DOHH2 (cell line): ENCODE measurements at regions not wholly inside any gene's neighbourhood (a gene's known extent, or its start where the extent isn't known, plus 50 kb on each side); places are given as distances from the start of the nearest gene placed in this dataset.

ENCODE experiments used
- H3F3A ChIP-seq: fragments of 200-600 bp; sonication (generic), shearing (Covaris generic); 2 replicates; pipeline ENCODE4 v1.6.0; 2016; ENCODE audit warnings: antibody characterized with exemption, mild to moderate bottlenecking; ENCODE audit not compliant: control insufficient read depth, insufficient read depth
- H3K27ac ChIP-seq: fragments of 200-600 bp; sonication (generic); 2 replicates; pipeline ENCODE4 v1.5.1; 2014; ENCODE audit warnings: low read depth, mild to moderate bottlenecking, low read length, moderate library complexity
- H3K27me3 ChIP-seq: fragments of 200-600 bp; sonication (generic); 2 replicates; pipeline ENCODE4 v1.6.1; 2014; ENCODE audit warnings: mild to moderate bottlenecking, low read length, mixed read lengths; ENCODE audit not compliant: control insufficient read depth
- H3K36me3 ChIP-seq: fragments of 200-600 bp; sonication (generic); 2 replicates; pipeline ENCODE4 v1.6.1; 2014; ENCODE audit warnings: mild to moderate bottlenecking, low read length, moderate library complexity, mixed read lengths; ENCODE audit not compliant: control insufficient read depth
- H3K4me1 ChIP-seq: fragments of 200-600 bp; sonication (generic); 2 replicates; pipeline ENCODE4 v1.6.1; 2014; ENCODE audit warnings: mild to moderate bottlenecking, low read length, mixed read lengths; ENCODE audit not compliant: control insufficient read depth
- H3K4me2 ChIP-seq: fragments of 200-600 bp; sonication (generic); 2 replicates; pipeline ENCODE4 v1.6.0; 2014; ENCODE audit warnings: mild to moderate bottlenecking, low read length, moderate library complexity
- H3K4me3 ChIP-seq: fragments of 200-600 bp; sonication (generic); 2 replicates; pipeline ENCODE4 v1.5.1; 2014; ENCODE audit warnings: mild to moderate bottlenecking, low read length, mixed read lengths
- H3K79me2 ChIP-seq: fragments of 200-600 bp; sonication (generic); 2 replicates; pipeline ENCODE4 v1.6.1; 2014; ENCODE audit warnings: mild to moderate bottlenecking, low read length, mixed read lengths; ENCODE audit not compliant: control insufficient read depth
- H3K9me2 ChIP-seq: fragments of 200-600 bp; sonication (generic); replicated peaks from 2 replicates; pipeline ENCODE4 v1.6.1; 2014; ENCODE audit warnings: mild to moderate bottlenecking, low read length, mixed read lengths; ENCODE audit not compliant: control insufficient read depth
- H3K9me3 ChIP-seq: fragments of 200-600 bp; sonication (generic); 2 replicates; pipeline ENCODE4 v1.6.1; 2014; ENCODE audit warnings: antibody characterized with exemption, low read length, mixed read lengths; ENCODE audit not compliant: control insufficient read depth, insufficient read depth
- H4K20me1 ChIP-seq: fragments of 200-600 bp; sonication (generic); 2 replicates; pipeline ENCODE4 v1.6.0; 2014; ENCODE audit warnings: low read depth, mild to moderate bottlenecking, antibody characterized with exemption, low read length, moderate library complexity; ENCODE audit not compliant: control insufficient read depth, insufficient read depth
- EZH2phosphoT487 ChIP-seq: fragments of 200-600 bp; sonication (generic); IDR thresholded peaks from 2 replicates; pipeline ENCODE4 v1.6.1; 2017; ENCODE audit warnings: borderline replicate concordance, mild to moderate bottlenecking, antibody characterized with exemption, low read length, moderate library complexity, mixed read lengths
- TF ChIP-seq, protein P1 (sequence below): fragments of 200-600 bp; sonication (generic); IDR thresholded peaks from one replicate; pipeline ENCODE4 v1.5.1; 2014; ENCODE audit warnings: antibody characterized with exemption, mild to moderate bottlenecking, low read depth, low read length; ENCODE audit not compliant: poor library complexity, severe bottlenecking

DNA sequence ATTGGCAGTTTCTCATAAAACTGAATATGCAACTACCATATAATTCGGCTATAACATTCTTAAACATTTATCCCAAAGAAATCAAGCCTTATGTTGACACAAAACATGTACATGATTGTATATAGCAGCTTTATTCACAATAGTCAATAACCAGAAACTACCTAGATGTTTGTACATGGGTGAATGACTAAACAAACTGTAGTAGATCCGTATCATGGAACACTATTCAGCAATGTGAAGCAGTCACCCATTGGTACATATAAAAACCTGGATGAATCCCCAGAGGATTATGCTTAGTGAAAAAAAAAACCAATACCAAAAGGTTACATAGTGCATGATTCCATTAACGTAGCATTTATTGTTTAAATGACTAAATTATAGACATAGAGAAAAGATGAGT, 471.7 kb upstream of the KLHL1 start:
- TF ChIP-seq EZH2phosphoT487, result no peak
- TF ChIP-seq, protein P1, sequence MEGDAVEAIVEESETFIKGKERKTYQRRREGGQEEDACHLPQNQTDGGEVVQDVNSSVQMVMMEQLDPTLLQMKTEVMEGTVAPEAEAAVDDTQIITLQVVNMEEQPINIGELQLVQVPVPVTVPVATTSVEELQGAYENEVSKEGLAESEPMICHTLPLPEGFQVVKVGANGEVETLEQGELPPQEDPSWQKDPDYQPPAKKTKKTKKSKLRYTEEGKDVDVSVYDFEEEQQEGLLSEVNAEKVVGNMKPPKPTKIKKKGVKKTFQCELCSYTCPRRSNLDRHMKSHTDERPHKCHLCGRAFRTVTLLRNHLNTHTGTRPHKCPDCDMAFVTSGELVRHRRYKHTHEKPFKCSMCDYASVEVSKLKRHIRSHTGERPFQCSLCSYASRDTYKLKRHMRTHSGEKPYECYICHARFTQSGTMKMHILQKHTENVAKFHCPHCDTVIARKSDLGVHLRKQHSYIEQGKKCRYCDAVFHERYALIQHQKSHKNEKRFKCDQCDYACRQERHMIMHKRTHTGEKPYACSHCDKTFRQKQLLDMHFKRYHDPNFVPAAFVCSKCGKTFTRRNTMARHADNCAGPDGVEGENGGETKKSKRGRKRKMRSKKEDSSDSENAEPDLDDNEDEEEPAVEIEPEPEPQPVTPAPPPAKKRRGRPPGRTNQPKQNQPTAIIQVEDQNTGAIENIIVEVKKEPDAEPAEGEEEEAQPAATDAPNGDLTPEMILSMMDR, result no peak

DNA sequence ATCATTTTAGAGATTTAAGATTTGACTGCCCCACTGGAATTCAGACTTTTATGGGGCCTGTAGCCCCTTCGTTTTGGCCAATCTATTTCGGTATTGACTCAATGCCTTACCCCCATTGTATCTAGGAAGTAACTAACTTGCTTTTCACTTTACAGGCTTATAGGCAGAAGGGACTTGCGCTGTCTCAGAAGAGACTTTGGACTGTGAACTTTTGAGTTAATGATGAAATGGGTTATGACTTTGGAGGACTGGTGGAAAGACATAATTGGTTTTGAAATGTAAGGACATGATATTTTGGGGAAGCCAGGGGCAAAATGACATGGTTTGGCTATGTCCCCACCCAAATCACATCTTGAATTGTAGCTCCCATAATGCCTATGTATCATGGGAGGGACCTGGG, 463.0 kb upstream of the KLHL1 start:
- Histone ChIP-seq H3K4me3 (no peak overlapping the region), H3K27ac (no peak overlapping the region), H3K27me3 (no peaks in the 10 kb centered on the region), H3K9me2 (no peaks in the 10 kb centered on the region), H3K4me2 (no peak overlapping the region), H3K9me3 (no peaks in the 10 kb centered on the region), H4K20me1 (no peaks in the 10 kb centered on the region), H3K4me1 (no peaks in the 10 kb centered on the region), H3K36me3 (no peaks in the 10 kb centered on the region), H3K79me2 (no peaks in the 10 kb centered on the region), H3F3A (no peaks in the 10 kb centered on the region)
- TF ChIP-seq, protein P1, result no peak
- TF ChIP-seq EZH2phosphoT487, result no peak

More for the DNA sequence above, 471.7 kb upstream of the KLHL1 start:
- no peaks in the 10 kb centered on the region for H3F3A ChIP-seq
- H3K9me2 ChIP-seq, result no peaks in the 10 kb centered on the region
- no peaks in the 10 kb centered on the region for H3K79me2 ChIP-seq
- H3K27ac ChIP-seq, result no peak overlapping the region
- no peaks in the 10 kb centered on the region for H3K4me1 ChIP-seq
- H4K20me1 ChIP-seq, result no peaks in the 10 kb centered on the region
- H3K9me3 ChIP-seq, result no peaks in the 10 kb centered on the region
- H3K27me3 ChIP-seq, result no peaks in the 10 kb centered on the region
- H3K4me2 ChIP-seq, result no peak overlapping the region
- H3K4me3 ChIP-seq, result no peak overlapping the region
- no peaks in the 10 kb centered on the region for H3K36me3 ChIP-seq

DNA sequence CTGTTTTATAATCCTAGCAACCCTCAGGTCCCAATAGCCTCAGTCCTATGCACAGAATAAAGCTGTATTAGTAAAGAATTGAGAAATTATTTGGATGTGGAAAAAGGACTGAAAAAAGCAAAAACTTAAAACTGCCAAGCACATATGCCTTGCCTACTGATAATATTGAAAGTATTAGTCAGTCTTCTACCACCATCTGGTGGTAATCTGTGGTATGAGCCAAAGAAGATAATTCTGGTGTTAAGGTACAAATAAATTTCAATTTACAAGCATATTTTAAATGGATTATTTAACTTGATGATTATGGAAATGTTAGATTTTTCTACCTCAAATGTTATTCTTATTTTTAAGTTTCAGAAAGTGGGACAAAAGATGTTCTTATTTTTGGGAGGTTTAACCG, 460.3 kb upstream of the KLHL1 start:
- Histone ChIP-seq H3K4me2 (no peak overlapping the region), H3K79me2 (no peaks in the 10 kb centered on the region), H3K27me3 (no peaks in the 10 kb centered on the region), H3K4me3 (no peak overlapping the region), H4K20me1 (no peaks in the 10 kb centered on the region), H3F3A (no peaks in the 10 kb centered on the region), H3K9me3 (no peaks in the 10 kb centered on the region), H3K9me2 (no peaks in the 10 kb centered on the region), H3K27ac (no peak overlapping the region), H3K4me1 (no peaks in the 10 kb centered on the region), H3K36me3 (no peaks in the 10 kb centered on the region)
- no peak for TF ChIP-seq EZH2phosphoT487
- TF ChIP-seq, protein P1, result peak; percentile 44

DNA sequence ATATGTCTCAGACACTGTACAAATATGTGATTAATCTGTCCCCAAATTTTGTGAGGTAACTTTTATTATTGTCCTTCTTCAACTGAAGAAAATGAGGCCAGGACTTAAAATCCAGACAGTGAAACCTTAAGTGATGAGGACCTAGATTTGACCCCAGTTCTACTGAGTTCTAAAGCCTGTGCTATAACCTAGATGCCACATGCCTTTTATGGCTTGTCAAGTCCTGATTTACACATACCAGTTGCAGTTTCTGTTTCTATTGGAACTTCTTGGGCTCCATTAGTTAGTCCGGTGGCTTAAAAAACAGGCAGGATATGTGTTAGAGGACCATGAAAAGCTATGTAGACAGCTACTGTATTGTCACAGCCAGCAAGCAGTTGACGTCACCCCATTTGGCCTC, 436.5 kb upstream of the KLHL1 start:
- Histone ChIP-seq H3K27me3 (no peaks in the 10 kb centered on the region), H3K4me3 (no peak overlapping the region), H3K9me3 (no peaks in the 10 kb centered on the region), H3K9me2 (no peaks in the 10 kb centered on the region), H4K20me1 (no peaks in the 10 kb centered on the region), H3K79me2 (no peaks in the 10 kb centered on the region), H3K4me1 (no peaks in the 10 kb centered on the region), H3K36me3 (no peaks in the 10 kb centered on the region), H3F3A (no peaks in the 10 kb centered on the region), H3K4me2 (no peak overlapping the region), H3K27ac (no peak overlapping the region)
- TF ChIP-seq, protein P1, result no peak
- no peak for TF ChIP-seq EZH2phosphoT487
